GM12864 (cell line): ENCODE measurements at regions not wholly inside any gene's neighbourhood (a gene's known extent, or its start where the extent isn't known, plus 50 kb on each side); places are given as distances from the start of the nearest gene placed in this dataset.

Experiments used
- DNase-seq: peaks from one replicate; pipeline ENCODE4 v3.0.0-alpha.2; 2011; ENCODE audit warnings: low read depth
- H3K4me3 ChIP-seq: 2 replicates; pipeline ENCODE4 v1.5.1; 2011; ENCODE audit warnings: mild to moderate bottlenecking, low read depth, low read length, control low read depth
- TF ChIP-seq, protein P1 (sequence below): IDR thresholded peaks from 2 replicates; pipeline ENCODE4 v1.5.1; 2011; ENCODE audit warnings: low read depth, mild to moderate bottlenecking, moderate library complexity, low read length, control low read depth, inconsistent platforms; ENCODE audit errors: missing control alignments

GRCh38 chr1:87513966-87514660 is 185.4 kb downstream of the LMO4 start:
- no peak for DNase-seq
- H3K4me3 ChIP-seq, result no peak overlapping the region
- TF ChIP-seq, protein P1, sequence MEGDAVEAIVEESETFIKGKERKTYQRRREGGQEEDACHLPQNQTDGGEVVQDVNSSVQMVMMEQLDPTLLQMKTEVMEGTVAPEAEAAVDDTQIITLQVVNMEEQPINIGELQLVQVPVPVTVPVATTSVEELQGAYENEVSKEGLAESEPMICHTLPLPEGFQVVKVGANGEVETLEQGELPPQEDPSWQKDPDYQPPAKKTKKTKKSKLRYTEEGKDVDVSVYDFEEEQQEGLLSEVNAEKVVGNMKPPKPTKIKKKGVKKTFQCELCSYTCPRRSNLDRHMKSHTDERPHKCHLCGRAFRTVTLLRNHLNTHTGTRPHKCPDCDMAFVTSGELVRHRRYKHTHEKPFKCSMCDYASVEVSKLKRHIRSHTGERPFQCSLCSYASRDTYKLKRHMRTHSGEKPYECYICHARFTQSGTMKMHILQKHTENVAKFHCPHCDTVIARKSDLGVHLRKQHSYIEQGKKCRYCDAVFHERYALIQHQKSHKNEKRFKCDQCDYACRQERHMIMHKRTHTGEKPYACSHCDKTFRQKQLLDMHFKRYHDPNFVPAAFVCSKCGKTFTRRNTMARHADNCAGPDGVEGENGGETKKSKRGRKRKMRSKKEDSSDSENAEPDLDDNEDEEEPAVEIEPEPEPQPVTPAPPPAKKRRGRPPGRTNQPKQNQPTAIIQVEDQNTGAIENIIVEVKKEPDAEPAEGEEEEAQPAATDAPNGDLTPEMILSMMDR, result no peak

DNA sequence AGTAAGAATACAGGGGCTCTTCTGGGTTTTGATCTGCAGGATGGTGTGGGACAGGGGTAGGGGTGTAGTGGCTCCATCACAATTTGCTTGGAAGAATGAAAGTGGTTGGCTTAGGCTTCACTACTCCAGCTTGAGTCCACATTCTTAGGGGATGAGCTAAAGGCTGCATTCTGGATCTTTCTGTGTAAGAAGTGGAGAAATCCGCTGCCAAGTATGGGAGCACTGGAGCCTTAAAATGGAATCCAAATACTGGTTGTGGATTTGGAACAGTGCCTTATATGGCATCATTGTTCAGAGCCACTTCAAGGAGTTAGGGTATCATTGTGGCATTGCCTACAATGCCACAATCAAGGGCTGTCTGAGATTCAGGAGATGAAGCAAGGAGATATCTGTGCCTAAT is 187.1 kb downstream of the LMO4 start:
- TF ChIP-seq, protein P1, result no peak
- no peak overlapping the region for H3K4me3 ChIP-seq
- DNase-seq, result no peak

DNA sequence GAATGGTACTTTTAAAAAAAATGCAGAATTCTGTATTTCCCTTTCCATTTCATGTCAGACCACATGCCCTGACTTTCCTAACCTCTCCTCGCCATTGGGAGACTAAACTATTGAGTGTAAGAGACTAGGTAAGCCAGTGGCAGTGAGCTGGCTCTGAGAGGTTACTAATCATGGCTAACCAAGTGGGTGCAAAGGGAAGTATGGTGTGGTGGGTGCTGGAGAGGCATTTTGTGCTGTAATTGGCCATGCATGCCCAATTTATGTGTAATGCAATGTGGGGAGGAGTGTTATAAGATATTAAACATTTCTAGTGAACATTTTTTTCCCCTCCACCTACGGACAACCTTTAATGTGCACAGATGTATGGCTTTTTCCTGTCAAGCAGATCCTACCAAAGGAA is 190.1 kb downstream of the LMO4 start:
- TF ChIP-seq, protein P1, result no peak
- H3K4me3 ChIP-seq, result no peak overlapping the region
- DNase-seq, result no peak

GRCh38 chr1:87521452-87521851 is 192.8 kb downstream of the LMO4 start:
- TF ChIP-seq, protein P1, result no peak
- no peak overlapping the region for H3K4me3 ChIP-seq
- DNase-seq, result no peak

GRCh38 chr1:87523466-87523865 is 194.8 kb downstream of the LMO4 start:
- no peak overlapping the region for H3K4me3 ChIP-seq
- TF ChIP-seq, protein P1, result no peak
- no peak for DNase-seq

DNA sequence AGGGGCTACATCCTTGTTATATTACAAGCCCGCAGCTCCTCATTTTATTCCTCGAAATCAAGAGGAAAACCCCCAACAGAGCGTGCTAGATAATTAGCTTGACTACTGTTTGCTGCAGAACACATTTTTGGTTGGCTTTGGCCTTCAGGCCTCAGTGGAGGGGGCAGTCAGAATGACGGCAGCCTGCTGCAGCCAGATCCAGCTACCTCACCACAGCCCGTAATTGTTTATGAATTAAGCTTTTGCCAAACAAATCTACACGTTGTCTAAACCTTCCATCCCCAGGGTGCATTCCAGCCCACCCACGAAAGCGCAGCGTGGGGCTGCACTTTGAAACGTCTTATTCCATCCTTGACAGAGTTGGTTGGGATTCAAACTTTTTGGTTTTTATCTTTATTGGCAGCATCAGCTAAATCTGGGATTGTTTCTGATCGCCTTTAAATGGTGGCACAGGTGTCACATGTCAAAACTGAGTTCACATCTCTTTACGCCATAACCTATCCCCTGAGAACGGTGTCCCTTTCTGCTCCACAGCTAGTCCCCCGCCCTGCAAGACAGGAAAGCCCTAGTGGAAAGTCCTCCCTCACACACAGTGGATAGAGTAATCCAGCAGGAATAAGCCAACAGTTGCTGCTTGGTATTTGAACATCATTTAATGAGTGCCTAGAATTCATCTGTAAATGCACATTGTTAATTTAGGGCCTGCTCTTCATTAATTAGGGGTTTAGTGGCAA is 195.5 kb downstream of the LMO4 start:
- TF ChIP-seq, protein P1, result no peak
- DNase-seq, result no peak
- no peak overlapping the region for H3K4me3 ChIP-seq
